Transverse colon (tissue), 4 donors: ENCODE measurements at regions not wholly inside any gene's neighbourhood (a gene's known extent, or its start where the extent isn't known, plus 50 kb on each side); places are given as distances from the start of the nearest gene placed in this dataset.

Source experiments
- DNase-seq: peaks from one replicate; pipeline ENCODE4 v3.0.0-alpha.2; 2019
- H3K27ac ChIP-seq, 4 donors: fragments of 200-600 bp; sonication (generic); 2 replicates each; pipeline ENCODE4 v1.5.1; 2016 to 2018; ENCODE audit warnings: inconsistent platforms in 4 of 4
- H3K27me3 ChIP-seq: fragments of 200-600 bp; sonication (generic); 2 replicates; pipeline ENCODE4 v1.5.1; 2017; ENCODE audit warnings: inconsistent platforms
- H3K36me3 ChIP-seq, 4 donors: fragments of 200-600 bp; sonication (generic); 2 replicates each; pipeline ENCODE4 v1.5.1; 2017 to 2019; ENCODE audit warnings: inconsistent platforms in 4 of 4
- H3K4me1 ChIP-seq, 4 donors: fragments of 200-600 bp; sonication (generic); 2 replicates each; pipeline ENCODE4 v1.5.1; 2017 to 2020; ENCODE audit warnings: inconsistent platforms in 4 of 4
- H3K4me3 ChIP-seq, 4 donors: fragments of 200-600 bp; sonication (generic); 1 replicate in 1 of 4; 2 replicates in 3 of 4; pipeline versions ENCODE4 v1.5.1 to v1.6.1; 2017 to 2019; ENCODE audit warnings: inconsistent platforms in 4 of 4
- H3K9me3 ChIP-seq, 2 donors: fragments of 200-600 bp; sonication (generic); 2 replicates each; pipeline ENCODE4 v1.5.1; 2017 to 2019; ENCODE audit warnings: inconsistent platforms in 2 of 2
- CTCF ChIP-seq, 5 experiments: fragments of 200-600 bp in 3 of 5; fragments of 450-650 bp in 2 of 5; sonication (generic) in 3 of 5; IDR thresholded peaks; 1 replicate in 2 of 5; 2 replicates in 3 of 5; pipeline ENCODE4 v1.5.1; 2016 to 2017; ENCODE audit warnings: antibody characterized with exemption in 5 of 5, inconsistent platforms in 3 of 5, mild to moderate bottlenecking in 2 of 5, moderate library complexity in 1 of 5
- EP300 ChIP-seq: sonication (generic); formaldehyde crosslinking; IDR thresholded peaks from one replicate; pipeline ENCODE4 v1.6.1; 2017; ENCODE audit warnings: antibody characterized with exemption, low read depth
- POLR2A ChIP-seq: fragments of 450-650 bp; IDR thresholded peaks from one replicate; pipeline ENCODE4 v1.6.1; 2016; ENCODE audit warnings: antibody characterized with exemption, mild to moderate bottlenecking, moderate library complexity
- POLR2AphosphoS5 ChIP-seq, 3 donors: sonication (generic); formaldehyde crosslinking; IDR thresholded peaks; one replicate each; pipeline ENCODE4 v1.6.1; 2016; ENCODE audit warnings: antibody characterized with exemption in 3 of 3
- WGBS, 2 donors: methylation state at CpG; one replicate each; pipeline ENCODE4 v1.1.5; 2018; ENCODE audit warnings: low coverage in 1 of 2; 5-methylcytosine and 5-hydroxymethylcytosine counted together
- in situ Hi-C, 4 donors: fragments of 200-750 bp; cut with MboI; loops; one replicate each; pipeline versions ENCODE4 v1.15.0 to v1.15.1; 2017; ENCODE audit warnings: low sequenced_read_pairs in 3 of 4, low pct_ligation_motif_present in 1 of 4, low pct_unique_long_range_greater_than_20kb in 1 of 4
- intact Hi-C: fragments of 100-400 bp; cut with DNase I; formaldehyde crosslinking; loops from one replicate; pipeline ENCODE4 v1.15.1; 2023; ENCODE audit warnings: low total_unique reads

GRCh38 chr10:56487746-56488145 is 126.7 kb upstream of the ZWINT start:
- H3K9me3 ChIP-seq = no peaks in the 10 kb centered on the region
- no peaks in the 10 kb centered on the region for H3K36me3 ChIP-seq
- no peaks in the 10 kb centered on the region for H3K27me3 ChIP-seq
- 67 to 78% methylated on average over 1 to 3 of the region's 3 CpGs for WGBS, 2 donors
- no peaks in the 10 kb centered on the region for H3K4me1 ChIP-seq
- intact Hi-C loops = no loop called here
- H3K27ac ChIP-seq = no peak overlapping the region
- TF ChIP-seq POLR2A (no peak), CTCF (IDR thresholded peaks at IDR 0.05) (no peak), POLR2AphosphoS5 (IDR thresholded peaks at IDR 0.05) (no peak), EP300 (no peak)
- H3K4me3 ChIP-seq = no peak overlapping the region
- in situ Hi-C loops = no loop called here
- no peak for DNase-seq

GRCh38 chr10:56481521-56482091 is 120.5 kb upstream of the ZWINT start:
- intact Hi-C loops (loop anchor here (5.0 kb wide), 1 partner anchor 1814 kb away; no protein-coding TSS in a partner anchor), in situ Hi-C loops (no loop called here)
- no peak overlapping the region for H3K27ac ChIP-seq
- no peak for TF ChIP-seq EP300
- TF ChIP-seq POLR2AphosphoS5 (IDR thresholded peaks at IDR 0.05) = no peak
- TF ChIP-seq POLR2A = no peak
- TF ChIP-seq CTCF (IDR thresholded peaks at IDR 0.05) = no peak
- no peaks in the 10 kb centered on the region for H3K36me3 ChIP-seq
- no peaks in the 10 kb centered on the region for H3K9me3 ChIP-seq
- no peak for DNase-seq
- H3K4me3 ChIP-seq = no peak overlapping the region
- 56 to 64% methylated on average over 3 of the region's 3 CpGs for WGBS, 2 donors
- no peaks in the 10 kb centered on the region for H3K27me3 ChIP-seq
- H3K4me1 ChIP-seq = no peaks in the 10 kb centered on the region

- no peaks in the 10 kb centered on the region for H3K4me1 ChIP-seq
- H3K36me3 ChIP-seq = no peaks in the 10 kb centered on the region
- in situ Hi-C loops = no loop called here
- H3K27ac ChIP-seq = no peak overlapping the region
- no peaks in the 10 kb centered on the region for H3K9me3 ChIP-seq
- TF ChIP-seq POLR2AphosphoS5 (IDR thresholded peaks at IDR 0.05) = no peak
- no peak for TF ChIP-seq POLR2A
- no peak for TF ChIP-seq CTCF (IDR thresholded peaks at IDR 0.05)
- no peak for TF ChIP-seq EP300
- no peaks in the 10 kb centered on the region for H3K27me3 ChIP-seq
- no peak for DNase-seq
- no peak overlapping the region for H3K4me3 ChIP-seq
- intact Hi-C loops = no loop called here
- whole genome bisulfite sequencing, 2 donors = 76 to 80% methylated on average over 2 of the region's 2 CpGs
Measured at GRCh38 chr10:56472978-56473377, 111.9 kb upstream of the ZWINT start.

GRCh38 chr10:56470701-56471100 is 109.6 kb upstream of the ZWINT start:
- Histone ChIP-seq H3K9me3 (no peaks in the 10 kb centered on the region), H3K27ac (no peak overlapping the region), H3K36me3 (no peaks in the 10 kb centered on the region), H3K4me1 (no peaks in the 10 kb centered on the region), H3K4me3 (no peak overlapping the region), H3K27me3 (no peaks in the 10 kb centered on the region)
- in situ Hi-C loops = no loop called here
- no peak for DNase-seq
- 64 to 80% methylated on average over 1 of the region's 1 CpG for WGBS, 2 donors
- TF ChIP-seq POLR2A (no peak), EP300 (no peak), POLR2AphosphoS5 (IDR thresholded peaks at IDR 0.05) (no peak), CTCF (IDR thresholded peaks at IDR 0.05) (no peak)
- intact Hi-C loops = no loop called here
